HUES6 (cell line): ENCODE measurements at regions not wholly inside any gene's neighbourhood (a gene's known extent, or its start where the extent isn't known, plus 50 kb on each side); places are given as distances from the start of the nearest gene placed in this dataset.
"Not testable (repeated sequence)": the region's sequence is repeated elsewhere in the genome, so short reads cannot be mapped to it uniquely, and the experiment has no call there.

Experiments used
- H3K27ac ChIP-seq: 2 replicates; pipeline ENCODE4 v1.7.0; 2013; ENCODE audit warnings: low read depth, mild to moderate bottlenecking, low read length, inconsistent platforms
- H3K27me3 ChIP-seq: 2 replicates; pipeline ENCODE4 v1.6.1; 2013; ENCODE audit warnings: low read length; ENCODE audit not compliant: control insufficient read depth, insufficient read depth
- H3K36me3 ChIP-seq: 2 replicates; pipeline ENCODE4 v1.6.1; 2013; ENCODE audit warnings: low read length; ENCODE audit not compliant: control insufficient read depth, insufficient read depth
- H3K4me1 ChIP-seq: 2 replicates; pipeline ENCODE4 v1.6.1; 2013; ENCODE audit warnings: low read length; ENCODE audit not compliant: control insufficient read depth, insufficient read depth
- H3K4me3 ChIP-seq: 2 replicates; pipeline ENCODE4 v1.5.1; 2013; ENCODE audit warnings: low read depth, low read length
- H3K9ac ChIP-seq: one replicate; pipeline ENCODE4 v1.6.1; 2013; ENCODE audit warnings: mild to moderate bottlenecking, low read length
- H3K9me3 ChIP-seq: 2 replicates; pipeline ENCODE4 v1.6.1; 2013; ENCODE audit warnings: low read depth, low read length; ENCODE audit not compliant: control insufficient read depth, insufficient read depth

DNA sequence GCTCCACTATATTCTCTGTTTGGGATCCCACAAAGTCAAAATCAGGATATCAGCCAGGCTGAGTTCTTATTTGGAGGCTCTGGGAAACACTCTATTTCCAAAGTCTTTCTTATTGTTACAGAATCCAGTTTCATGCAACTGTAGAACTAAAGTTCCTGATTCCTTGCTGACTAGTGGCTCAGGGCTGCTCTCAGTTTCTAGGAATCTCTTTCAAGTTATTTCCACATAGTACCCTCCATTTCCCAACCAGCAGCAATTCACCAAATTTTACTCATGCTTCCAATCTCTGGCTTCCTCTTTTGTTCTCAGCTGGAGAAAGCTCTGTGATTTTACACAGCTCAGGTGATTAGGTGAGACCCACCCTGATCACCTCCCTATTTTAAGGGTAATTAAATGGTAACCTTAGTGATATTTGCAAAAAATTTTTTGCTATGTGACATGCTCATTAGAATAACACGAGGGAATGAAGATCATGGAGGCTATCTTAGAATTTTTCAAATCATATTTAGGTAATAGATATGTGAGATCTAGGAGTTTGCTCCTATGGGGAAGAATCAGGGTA, 794.9 kb upstream of the ARRDC3 start:
- no peaks in the 10 kb centered on the region for H3K9me3 ChIP-seq
- H3K4me1 ChIP-seq, result no peaks in the 10 kb centered on the region
- H3K4me3 ChIP-seq, result no peak overlapping the region
- H3K27ac ChIP-seq, result no peak overlapping the region
- no peaks in the 10 kb centered on the region for H3K36me3 ChIP-seq
- no peak overlapping the region for H3K9ac ChIP-seq
- no peaks in the 10 kb centered on the region for H3K27me3 ChIP-seq

DNA sequence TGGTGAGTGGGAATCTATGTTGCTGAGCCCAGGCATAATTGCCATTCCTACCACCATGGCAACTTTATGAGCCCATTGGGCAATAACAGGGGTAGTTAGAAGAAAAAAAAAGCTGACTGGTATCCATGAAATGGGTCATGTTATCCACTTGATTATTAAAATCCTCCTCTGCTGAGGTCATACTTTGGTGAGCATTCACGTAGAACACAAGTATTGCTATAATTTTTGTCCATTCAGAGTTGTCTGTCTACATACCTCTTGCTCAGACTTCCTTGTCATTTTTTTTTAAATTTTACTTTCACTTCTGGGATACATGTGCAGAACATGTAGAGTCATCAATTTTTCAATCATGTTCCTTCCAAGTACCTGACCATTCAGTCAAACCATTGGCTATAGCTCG, 780.8 kb upstream of the ARRDC3 start:
- H3K27me3 ChIP-seq, result no peaks in the 10 kb centered on the region
- no peak overlapping the region for H3K4me3 ChIP-seq
- H3K27ac ChIP-seq, result no peak overlapping the region
- H3K36me3 ChIP-seq, result no peaks in the 10 kb centered on the region
- H3K4me1 ChIP-seq, result no peaks in the 10 kb centered on the region
- H3K9me3 ChIP-seq, result no peaks in the 10 kb centered on the region
- no peak overlapping the region for H3K9ac ChIP-seq

GRCh38 chr5:92147798-92148197, 764.7 kb upstream of the ARRDC3 start:
- no peaks in the 10 kb centered on the region for H3K36me3 ChIP-seq
- H3K4me3 ChIP-seq, result no peak overlapping the region
- H3K4me1 ChIP-seq, result no peaks in the 10 kb centered on the region
- H3K9ac ChIP-seq, result no peak overlapping the region
- no peaks in the 10 kb centered on the region for H3K27me3 ChIP-seq
- H3K9me3 ChIP-seq, result no peaks in the 10 kb centered on the region
- H3K27ac ChIP-seq, result no peak overlapping the region

GRCh38 chr5:92147266-92147665, 764.1 kb upstream of the ARRDC3 start:
- Histone ChIP-seq H3K36me3 (no peaks in the 10 kb centered on the region), H3K9me3 (no peaks in the 10 kb centered on the region), H3K4me3 (no peak overlapping the region), H3K9ac (no peak overlapping the region), H3K27me3 (no peaks in the 10 kb centered on the region), H3K27ac (no peak overlapping the region), H3K4me1 (no peaks in the 10 kb centered on the region)

GRCh38 chr5:92145852-92146251, 762.7 kb upstream of the ARRDC3 start:
- H3K9ac ChIP-seq, result no peak overlapping the region
- H3K27ac ChIP-seq, result no peak overlapping the region
- H3K27me3 ChIP-seq, result no peaks in the 10 kb centered on the region
- H3K36me3 ChIP-seq, result no peaks in the 10 kb centered on the region
- H3K4me3 ChIP-seq, result no peak overlapping the region
- no peaks in the 10 kb centered on the region for H3K4me1 ChIP-seq
- H3K9me3 ChIP-seq, result no peaks in the 10 kb centered on the region

DNA sequence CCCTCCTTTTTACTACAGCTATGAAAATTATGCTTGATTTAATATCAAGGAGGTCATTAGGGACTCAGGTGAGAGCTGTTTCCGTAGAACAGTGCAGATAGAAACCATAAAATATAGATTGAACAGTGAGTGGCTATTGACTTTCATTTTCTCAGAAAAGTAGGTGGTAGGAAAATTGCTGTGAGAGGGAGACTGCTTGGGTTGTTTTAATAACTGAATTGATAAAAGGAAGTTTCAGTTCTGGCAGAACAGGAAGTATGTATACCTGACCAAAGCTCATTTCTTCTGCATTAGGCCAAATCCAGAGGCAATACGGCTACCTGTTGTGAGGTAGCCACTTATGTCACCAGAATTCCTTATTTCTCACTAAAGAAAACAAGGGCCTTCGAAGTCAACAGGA, 761.7 kb upstream of the ARRDC3 start:
- Histone ChIP-seq H3K4me3 (no peak overlapping the region), H3K9me3 (no peaks in the 10 kb centered on the region)

DNA sequence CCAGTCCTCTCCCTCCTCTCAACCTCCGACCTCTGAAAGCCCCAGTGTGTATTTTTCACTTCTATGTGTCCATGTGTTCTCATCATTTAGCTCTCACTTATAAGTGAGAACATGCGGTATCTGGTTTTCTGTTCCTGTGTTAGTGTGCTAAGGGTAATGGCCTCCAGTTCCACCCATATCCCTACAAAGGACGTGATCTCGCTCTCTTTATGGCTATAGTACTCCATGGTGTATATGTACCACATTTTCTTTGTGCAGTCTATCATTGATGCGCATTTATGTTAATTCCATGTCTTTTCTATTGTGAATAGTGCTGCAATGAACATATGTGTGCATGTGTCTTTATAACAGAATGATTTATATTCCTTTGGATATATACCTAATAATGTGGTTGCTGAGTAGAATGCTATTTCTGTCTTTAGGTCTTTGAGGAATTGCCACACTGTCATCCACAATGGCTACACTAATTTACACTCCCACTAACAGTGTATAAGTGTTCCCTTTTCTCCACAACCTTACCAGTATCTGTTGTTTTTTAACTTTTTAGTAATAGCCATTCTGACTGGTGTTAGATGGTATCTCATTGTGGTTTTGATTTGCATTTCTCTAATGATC, 749.3 kb upstream of the ARRDC3 start:
- H3K9ac ChIP-seq, H3K27ac ChIP-seq, H3K36me3 ChIP-seq, H3K27me3 ChIP-seq, H3K4me1 ChIP-seq, H3K4me3 ChIP-seq, H3K9me3 ChIP-seq: not testable (repeated sequence)

More for the DNA sequence above, 761.7 kb upstream of the ARRDC3 start:
- H3K27ac ChIP-seq, result no peak overlapping the region
- no peak overlapping the region for H3K9ac ChIP-seq
- no peaks in the 10 kb centered on the region for H3K36me3 ChIP-seq
- no peaks in the 10 kb centered on the region for H3K4me1 ChIP-seq
- no peaks in the 10 kb centered on the region for H3K27me3 ChIP-seq

GRCh38 chr5:92126182-92126581, 743.1 kb upstream of the ARRDC3 start:
- no peaks in the 10 kb centered on the region for H3K4me1 ChIP-seq
- no peaks in the 10 kb centered on the region for H3K9me3 ChIP-seq
- H3K36me3 ChIP-seq, result no peaks in the 10 kb centered on the region
- H3K4me3 ChIP-seq, result no peak overlapping the region
- no peak overlapping the region for H3K9ac ChIP-seq
- H3K27ac ChIP-seq, result no peak overlapping the region
- H3K27me3 ChIP-seq, result no peaks in the 10 kb centered on the region

GRCh38 chr5:92119110-92119509, 736.0 kb upstream of the ARRDC3 start:
- Histone ChIP-seq H3K27me3 (no peaks in the 10 kb centered on the region), H3K4me1 (no peaks in the 10 kb centered on the region; the same call in 1 of the 2 replicates), H3K27ac (no peak overlapping the region), H3K36me3 (no peaks in the 10 kb centered on the region), H3K9ac (no peak overlapping the region), H3K4me3 (no peak overlapping the region), H3K9me3 (no peaks in the 10 kb centered on the region)

GRCh38 chr5:92106808-92107207, 723.7 kb upstream of the ARRDC3 start:
- Histone ChIP-seq H3K27ac (no peak overlapping the region), H3K36me3 (no peaks in the 10 kb centered on the region), H3K4me1 (no peaks in the 10 kb centered on the region), H3K27me3 (no peaks in the 10 kb centered on the region), H3K4me3 (no peak overlapping the region), H3K9me3 (no peaks in the 10 kb centered on the region), H3K9ac (no peak overlapping the region)

DNA sequence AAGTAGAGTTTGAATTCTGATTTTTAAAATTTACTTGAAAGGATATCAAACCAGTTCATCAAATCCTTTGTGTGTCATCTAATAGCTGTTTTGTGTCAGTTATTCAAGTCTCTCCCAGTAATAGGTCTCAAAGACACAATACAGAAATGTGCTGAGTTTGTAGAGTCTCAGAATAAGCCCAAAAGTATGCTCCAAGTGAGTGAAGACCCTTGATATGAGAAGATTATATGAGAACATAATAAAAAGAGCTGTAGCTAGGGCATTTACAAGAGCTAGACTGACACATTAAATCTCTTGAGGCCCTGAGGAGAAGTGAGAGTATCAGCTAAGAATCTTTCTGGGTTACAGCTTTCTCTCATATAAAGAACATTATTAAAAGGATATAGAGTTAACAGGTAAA, 721.0 kb upstream of the ARRDC3 start:
- no peaks in the 10 kb centered on the region for H3K4me1 ChIP-seq
- no peak overlapping the region for H3K9ac ChIP-seq
- no peaks in the 10 kb centered on the region for H3K36me3 ChIP-seq
- H3K9me3 ChIP-seq, result no peaks in the 10 kb centered on the region
- no peak overlapping the region for H3K27ac ChIP-seq
- no peaks in the 10 kb centered on the region for H3K27me3 ChIP-seq
- no peak overlapping the region for H3K4me3 ChIP-seq
